Stimulated activated CD8-positive, alpha-beta memory T cell treated with anti-CD3 and anti-CD28 coated beads, Interleukin-15, amount 100 ng/mL, for 24 hours (primary cell): ENCODE measurements at regions not wholly inside any gene's neighbourhood (a gene's known extent, or its start where the extent isn't known, plus 50 kb on each side); places are given as distances from the start of the nearest gene placed in this dataset.
"Not testable (repeated sequence)": the region's sequence is repeated elsewhere in the genome, so short reads cannot be mapped to it uniquely, and the experiment has no call there.

Experiments
- DNase-seq: peaks from one replicate; pipeline ENCODE4 v3.0.0-alpha.2; 2020; ENCODE audit warnings: low read depth

DNA sequence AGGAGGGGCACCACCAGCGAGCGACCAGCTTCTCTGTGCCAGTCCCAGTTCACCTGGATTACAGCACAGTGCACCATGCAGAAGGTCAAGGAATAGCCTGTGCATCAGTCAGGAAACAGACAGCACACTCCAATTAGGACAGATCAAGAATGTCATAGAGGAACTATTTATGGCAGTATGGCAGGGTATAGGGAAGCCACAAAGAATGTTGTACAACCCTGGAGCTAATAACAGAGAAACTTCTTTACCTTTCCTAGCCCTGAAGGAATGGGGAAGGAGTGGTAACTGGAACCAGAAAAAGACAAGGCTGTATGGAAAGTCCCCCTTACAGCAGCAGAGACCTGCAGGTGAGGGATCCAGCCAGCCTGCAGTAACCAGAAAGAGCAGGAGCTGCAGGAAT, 87.8 kb upstream of the USP24 start:
- DNase-seq = no peak

DNA sequence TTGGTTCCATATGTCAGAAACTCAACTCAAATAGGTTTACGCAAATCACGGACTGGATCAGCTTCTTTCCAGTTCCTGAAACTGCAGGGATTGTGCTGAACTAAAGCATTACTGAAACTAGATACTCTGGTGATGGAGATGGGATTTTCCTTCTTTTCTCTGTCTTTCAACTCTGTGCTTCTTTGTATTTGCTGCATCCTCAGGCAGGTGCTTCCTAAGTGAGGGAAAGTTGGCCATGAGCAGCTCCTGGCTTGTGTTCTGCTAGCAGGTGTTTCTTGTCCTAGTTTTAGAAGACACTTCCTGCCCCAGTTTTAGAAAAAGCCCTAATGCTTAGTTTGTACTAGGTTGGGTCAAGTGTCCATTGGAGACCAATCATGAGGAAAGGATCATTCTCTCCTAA, 86.7 kb upstream of the USP24 start:
- no peak for DNase-seq

DNA sequence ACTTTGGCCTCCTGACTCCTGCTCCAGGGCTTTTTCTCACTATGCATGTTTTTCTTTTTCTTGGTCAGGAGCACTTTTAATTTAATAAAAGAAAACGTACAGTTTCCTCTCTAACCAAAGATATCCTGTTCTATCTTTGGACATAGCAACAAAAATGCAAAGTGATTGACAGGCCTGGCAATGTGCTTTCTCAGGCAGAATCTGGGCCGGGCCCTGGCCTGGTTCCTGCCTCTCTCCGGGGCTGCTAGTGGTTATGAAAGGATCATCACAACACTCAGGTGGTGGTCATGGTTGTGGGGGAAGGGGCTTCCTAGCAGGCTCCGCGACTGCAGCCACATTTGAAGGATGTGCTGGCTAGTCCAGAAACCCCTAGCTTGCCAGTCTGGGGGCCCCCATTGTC, 85.8 kb upstream of the USP24 start:
- DNase-seq = no peak

DNA sequence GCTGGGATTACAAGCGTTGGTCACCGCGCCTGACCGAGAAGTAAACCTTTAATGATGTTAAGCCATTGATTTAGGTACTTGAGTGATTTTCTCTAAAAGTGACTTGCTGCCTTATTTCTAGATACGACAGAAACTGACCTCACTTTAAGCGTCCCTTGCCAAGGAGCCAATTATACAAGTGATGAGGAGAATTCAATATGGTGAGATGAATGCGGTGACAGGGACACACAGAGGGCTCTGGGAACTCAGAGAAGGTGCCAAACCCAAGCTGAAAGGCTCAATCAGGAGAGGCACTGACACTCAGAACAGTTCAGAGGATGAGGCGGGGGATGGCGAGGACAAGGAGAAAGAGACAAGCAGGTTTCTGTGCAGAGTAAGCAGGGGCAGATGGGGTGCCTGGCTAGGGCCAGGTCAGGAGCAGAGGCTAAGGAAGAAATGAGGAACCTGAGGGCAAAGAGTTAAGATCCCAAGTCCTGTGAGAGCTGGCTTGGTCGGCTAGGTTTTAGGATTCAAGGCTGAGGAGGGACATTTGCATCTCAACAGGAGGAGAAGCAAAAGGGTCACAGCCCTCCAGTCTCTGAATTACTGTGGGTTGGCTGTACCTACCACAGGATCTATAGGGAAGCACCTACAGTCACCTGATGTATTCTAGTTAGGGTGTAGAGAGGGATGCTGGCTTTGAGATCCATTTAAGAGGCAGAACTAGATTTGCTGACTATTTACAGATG, 83.2 kb upstream of the USP24 start:
- DNase-seq = no peak

DNA sequence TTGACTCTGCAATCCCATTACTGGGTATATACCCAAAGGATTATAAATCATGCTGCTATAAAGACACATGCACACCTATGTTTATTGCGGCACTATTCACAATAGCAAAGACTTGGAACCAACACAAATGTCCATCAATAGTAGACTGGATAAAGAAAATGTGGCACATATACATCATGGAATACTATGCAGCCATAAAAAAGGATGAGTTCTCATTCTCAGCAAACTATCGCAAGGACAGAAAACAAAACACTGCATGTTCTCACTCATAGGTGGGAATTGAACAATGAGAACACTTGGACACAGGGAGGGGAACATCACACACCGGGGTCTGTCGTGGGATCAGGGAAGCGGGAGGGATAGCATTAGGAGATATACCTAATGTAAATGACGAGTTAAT, 81.1 kb upstream of the USP24 start:
- DNase-seq = not testable (repeated sequence)

DNA sequence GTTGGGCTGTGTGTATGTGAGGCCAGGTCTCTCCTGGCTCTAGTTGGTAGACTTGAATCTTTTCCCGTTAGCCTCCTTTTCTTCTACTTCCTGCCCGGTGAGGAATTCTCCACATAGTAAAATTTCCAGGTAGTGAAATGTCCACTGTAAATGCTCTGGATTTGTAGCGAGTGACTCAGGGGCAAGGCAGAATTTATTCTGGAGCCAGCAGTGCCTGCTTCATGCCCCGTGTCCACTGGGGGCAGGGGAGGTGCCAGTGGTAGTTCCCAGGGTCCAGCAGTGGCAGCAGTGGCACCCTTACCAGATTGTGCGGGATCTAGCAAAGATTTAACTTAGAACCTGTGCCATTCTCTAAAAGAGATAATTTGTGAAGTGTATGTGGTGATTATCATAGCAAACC, 74.5 kb upstream of the USP24 start:
- DNase-seq = no peak

DNA sequence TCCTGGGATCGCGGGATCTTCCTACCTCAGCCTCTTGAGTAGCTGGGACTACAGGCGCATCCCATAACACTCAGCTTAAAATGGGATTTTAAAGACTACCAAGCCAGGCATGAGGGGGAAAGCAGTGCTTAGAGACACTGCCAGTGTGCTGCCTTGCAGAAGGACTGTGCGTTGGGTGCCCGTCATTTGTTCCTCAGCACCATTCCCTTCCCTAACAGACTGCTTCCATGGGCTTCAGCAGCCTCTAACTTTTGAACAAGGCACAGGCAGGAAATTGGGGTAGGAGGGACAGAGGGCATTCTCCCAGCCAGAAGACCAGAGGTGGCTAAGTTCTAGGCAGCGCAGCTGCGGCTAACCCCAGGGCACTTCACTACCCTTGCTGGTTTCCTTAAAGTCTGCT, 73.9 kb upstream of the USP24 start:
- no peak for DNase-seq

DNA sequence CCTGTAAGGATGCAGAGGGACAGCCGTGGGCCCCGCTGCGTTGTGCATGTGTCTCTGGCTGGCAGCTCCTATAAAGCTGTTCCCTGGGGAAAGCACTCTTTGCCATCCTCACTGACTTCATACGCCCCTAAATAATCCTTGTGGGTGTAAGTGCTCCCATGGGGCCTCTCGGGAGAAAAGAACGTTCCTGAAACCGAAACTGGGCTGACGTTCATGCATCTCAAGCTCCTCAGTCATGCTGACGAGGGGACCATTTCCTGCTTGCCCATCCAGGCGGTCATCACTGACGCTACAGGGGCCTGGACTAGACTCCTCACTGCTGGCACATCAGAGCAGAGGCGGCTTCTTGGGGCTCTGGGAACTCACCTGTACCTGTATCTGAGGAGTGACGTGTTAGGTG, 73.1 kb upstream of the USP24 start:
- DNase-seq = no peak

DNA sequence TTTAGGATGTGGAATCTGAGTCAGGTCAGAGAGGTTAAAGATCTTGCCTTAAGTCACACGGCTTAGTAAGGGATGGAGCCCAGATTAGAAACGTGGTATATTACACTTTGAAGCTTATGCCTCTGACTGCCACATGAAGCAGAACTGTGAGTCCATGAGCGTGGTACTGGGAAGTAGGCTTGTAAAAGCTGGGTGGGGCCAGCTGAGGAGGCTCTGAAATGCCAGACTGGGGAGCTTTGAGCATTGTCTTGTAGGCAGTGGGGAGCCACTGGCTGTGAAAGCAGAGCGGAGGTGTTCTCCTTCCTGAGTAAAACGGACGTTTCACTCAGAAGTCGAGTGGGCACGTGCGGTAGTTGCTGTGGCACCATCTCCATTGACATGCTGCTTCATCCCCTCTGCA, 72.6 kb upstream of the USP24 start:
- no peak for DNase-seq

DNA sequence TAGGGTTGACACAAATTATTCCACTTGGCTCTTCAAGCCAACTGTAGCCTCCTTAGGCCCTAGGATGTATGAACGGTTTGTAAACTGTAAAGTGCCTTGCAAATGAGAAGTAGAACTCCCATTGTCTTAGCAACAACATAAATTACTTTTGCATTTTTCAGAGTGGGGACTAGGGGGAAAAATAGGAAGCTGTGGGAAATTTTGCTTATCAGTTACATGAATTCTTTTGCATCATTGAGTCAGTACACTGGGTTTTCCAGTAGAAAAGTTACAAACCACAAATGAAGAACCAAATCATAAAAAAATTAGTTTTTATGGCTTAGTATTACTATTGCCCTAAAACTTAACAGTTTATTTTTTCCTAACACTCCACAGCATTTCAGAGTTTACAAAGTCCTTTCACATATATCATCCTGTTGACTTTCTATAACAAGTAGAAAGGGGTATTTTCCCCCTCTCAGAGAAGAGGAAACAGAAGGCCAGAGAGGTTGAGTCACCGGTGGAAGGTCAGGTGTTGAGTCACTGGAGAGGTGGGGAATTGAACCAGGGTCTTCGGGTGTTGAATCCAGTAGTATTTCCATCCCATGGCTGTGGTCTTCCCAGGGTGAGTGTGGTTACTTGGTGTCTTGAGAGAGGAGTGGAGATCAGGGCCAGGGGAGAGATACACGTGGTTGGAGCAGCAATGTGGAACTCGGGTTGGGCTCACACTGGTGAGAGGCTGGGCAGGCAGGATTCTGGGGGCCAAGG, 71.9 kb upstream of the USP24 start:
- no peak for DNase-seq

DNA sequence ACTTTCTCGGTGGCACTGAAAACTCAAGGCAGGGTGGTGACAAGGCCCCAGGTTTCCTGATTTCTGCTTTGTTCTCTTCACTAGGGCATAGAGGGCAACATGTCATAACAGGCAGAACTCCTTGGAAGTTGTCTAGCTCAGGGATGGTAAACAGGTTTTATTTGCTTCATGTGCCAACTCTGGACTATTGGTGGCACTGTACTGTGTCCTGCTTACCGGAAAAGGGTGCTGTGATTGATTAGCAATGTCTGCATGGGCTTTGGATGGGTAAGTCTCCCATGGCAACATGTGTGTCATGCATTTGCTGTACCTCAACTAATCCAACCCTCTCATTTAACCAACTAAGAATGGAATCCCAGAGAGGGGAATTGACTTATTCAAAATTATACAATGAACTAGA, 70.7 kb upstream of the USP24 start:
- DNase-seq = no peak

DNA sequence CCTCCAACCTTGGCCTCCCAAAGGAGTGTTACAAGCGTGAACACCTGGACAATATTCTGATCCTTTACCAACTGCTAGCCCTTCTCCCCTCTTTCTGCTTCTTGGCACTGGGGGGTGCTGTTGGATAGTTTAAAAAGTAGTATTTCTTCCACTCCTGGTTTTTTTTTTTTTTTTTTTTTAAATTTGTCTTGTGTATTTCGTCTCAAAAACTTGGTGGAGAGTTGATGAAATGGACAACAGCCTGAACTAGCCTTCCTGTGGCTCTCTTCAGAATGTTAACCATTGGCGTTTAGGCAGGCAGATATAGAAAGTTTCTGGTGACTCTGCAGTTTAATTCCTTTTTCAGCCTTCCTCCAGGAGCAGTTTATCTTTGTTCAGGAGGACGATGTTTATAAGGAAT, 69.7 kb upstream of the USP24 start:
- no peak for DNase-seq

DNA sequence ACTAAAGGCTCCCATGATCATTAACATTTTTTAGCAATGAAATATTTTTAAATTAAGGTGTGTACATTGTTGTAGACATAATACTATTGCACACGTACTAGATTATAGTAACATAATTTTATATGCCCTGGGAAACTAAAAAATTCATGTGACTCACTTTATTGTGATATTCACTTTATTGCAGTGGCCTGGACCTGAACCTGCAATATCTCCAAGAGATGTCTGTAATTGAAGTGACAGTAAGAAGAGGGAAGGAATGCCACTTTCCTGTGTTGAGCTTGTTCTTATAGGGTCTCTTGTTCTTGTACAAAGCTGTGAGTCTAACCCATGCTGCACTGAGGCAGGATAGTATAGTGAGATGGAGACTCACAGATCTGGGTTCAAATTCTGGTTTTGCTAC, 66.9 kb upstream of the USP24 start:
- DNase-seq = no peak

DNA sequence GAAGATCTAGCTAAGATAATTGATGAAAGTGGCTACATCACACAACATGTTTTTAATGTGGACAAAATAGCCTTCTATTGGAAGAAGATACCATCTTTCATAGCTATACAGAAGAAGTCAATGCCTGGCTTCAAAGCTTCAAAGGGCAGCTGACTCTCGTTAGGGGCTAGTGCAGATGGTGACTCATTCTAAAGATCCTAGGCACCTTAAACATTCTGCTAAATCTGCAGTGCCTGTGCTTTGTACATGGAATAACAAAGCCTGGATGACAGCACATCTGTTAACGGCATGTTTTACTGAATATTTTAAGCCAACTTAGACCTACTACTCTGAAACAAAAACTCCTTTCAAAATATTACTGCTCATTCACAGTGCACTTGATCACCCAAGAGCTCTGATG, 65.6 kb upstream of the USP24 start:
- no peak for DNase-seq

DNA sequence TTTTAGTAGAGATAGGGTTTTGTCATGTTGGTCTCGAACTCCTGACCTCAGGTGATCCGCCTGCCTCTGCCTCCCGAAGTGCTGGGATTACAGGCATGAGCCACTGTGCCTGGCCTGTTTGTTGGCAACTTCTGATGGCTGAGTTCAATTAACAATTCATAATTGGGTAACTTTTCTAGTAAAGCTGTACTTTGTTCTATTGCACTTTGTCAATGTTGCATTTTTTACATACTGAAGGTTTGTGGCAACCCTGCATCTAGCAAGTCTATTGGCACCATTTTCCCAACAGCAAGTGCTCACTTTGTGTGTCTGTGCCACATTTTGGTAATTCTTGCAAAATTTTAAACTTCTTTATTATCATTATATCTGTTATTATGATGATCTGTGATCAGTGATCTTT, 64.5 kb upstream of the USP24 start:
- DNase-seq = no peak

DNA sequence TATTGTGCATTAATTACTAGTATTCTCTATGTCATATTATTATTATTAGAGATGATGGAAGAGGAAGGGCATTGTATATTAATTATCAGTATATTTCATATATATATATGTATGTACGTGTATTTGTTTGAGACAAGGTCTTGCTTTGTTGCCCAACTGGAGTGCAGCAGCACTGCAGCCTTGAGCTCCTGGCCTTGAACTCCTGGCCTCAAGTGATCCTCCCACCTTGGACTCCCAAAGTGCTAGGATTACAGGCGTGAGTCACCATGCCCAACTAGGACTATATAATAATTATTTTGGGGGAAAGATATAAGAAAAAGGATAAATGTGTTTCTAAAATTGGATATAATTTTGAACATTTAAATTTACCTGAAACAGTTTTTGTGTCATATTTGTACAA, 63.2 kb upstream of the USP24 start:
- no peak for DNase-seq

DNA sequence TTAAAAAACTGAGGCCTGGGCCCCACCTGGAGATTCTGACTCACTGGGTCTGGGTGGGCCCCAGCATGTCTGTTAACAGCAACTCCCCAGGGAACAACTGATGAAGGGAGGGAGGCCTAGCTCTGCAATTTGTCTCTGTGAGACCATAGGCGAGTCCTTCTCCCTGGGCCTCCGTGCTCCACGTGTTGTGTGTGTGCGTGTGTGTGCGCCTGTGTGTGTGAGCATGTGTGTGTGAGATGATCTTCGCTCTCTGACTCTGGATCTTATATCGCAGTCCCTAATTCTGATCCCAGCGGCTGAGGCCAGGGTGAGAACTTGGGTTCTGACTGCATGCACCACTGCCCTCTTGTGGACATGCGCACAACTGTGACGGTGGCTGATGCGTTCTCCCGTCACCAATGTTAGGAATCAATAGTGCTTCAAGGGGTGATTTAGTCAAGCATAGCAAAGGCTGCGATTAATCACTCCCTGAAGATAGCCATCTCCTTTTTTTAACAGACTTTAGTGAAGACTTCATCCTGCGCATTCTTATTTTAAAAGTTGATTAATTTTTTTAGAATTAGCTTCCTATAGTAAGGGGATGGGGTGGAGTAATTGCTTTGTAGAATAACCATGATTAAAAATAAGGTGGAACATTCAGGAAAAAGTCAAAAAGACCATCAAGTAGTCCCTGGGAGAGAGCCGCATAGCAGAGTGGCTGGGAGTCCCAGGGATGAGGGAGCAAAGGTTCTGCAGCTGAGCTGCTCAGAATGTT, 62.4 kb upstream of the USP24 start:
- DNase-seq = peak; percentile 52

DNA sequence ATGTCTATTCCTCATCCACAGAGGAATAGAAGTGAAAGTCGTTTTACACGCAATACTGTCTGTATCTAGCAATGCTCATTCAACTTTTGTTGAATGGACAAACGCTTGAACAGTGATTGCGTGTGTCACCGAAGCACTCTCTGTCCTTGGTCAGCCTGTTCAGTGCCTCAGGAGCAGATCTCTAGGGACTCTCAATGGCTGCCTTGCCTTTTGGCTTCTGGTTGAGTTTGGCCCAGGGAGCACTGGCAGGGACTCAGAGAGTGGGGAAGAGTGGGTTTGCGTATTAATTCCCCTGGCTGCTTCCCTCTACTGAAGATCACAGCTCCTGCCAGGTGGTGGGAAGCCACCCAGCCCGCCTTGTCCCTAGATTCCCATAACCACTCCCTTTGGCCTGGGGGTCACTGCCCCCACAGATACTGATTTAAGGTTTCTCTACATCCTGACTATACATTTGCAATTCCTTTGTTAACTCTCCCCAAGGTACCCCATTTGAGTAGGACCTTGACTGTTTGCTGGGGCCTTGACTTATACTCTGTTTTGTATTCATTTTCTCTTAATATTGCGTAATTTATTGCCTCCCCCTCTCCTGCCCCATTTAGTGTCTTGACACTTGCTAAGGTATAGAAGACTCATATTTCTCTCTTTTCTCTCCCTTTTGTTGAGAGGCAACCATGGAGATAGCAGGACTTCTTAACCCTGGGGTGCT, 61.7 kb upstream of the USP24 start:
- no peak for DNase-seq

DNA sequence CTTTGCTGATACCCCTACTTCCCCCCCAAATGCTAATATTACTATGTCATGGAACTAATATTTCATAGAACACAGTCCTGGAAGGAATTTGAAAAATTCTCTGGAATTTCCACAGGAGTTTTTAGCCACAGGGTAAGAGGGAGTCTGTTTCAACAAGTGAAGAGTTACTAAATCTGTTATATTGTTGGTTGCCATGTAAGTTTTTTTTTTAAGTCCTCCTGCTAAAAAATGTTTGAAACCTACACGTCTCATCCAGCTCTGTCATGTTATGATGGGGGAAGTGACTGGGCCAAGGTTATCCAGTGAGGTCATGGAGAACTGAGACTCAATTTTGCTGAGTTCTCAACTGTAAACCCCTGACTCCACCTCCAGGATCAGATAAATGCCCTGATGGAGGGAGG, 60.8 kb upstream of the USP24 start:
- no peak for DNase-seq

DNA sequence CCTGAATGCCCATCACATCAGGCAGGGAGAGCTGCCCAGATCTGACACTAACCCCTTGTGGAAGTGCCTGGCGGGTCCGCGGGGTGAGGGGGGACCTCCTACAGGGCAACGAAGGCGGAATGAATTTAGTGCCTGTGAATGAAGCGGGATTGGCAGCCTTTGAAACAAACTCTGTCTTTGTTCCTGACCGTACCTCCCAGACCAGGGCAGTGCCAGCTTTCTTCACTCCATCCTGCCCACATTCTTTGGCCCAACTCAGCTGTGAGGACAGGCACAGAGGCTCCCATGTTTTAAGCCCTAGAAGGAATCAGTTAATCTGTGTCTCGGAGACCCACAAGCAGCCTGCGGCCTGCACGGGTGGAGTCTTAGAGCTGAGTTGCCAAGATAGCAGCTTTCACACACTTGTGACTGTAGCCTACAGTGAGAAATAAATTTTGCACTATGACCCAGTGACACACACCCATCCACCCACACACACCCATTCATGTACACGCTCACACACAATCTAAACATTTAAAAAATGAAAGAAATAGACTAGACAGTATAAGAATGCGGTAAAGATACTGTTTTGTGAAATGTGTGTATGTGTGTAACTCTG, 60.1 kb upstream of the USP24 start:
- no peak for DNase-seq

DNA sequence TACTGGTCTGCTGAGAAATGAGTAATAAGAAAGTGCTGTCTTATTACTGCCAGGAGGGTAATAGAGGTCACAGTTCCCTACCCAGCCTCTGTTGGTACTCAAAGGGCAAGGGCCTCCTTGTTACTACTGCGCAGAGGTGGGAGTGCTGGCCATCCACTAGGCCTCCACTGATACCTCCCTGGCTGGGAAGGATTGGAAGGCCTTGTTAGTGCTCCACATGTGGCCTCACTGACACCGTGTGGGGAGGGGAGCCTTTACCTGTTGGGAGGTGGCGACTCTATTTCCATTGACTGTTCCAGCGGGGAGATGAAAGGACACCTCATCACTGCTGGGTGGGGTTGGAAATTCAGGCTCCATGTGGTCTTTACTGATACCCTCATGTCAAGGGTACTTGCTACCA, 57.8 kb upstream of the USP24 start:
- DNase-seq = no peak
